HG03469 (cell line): ENCODE measurements at regions not wholly inside any gene's neighbourhood (a gene's known extent, or its start where the extent isn't known, plus 50 kb on each side); places are given as distances from the start of the nearest gene placed in this dataset.

Experiments
- ATAC-seq: cut with Tn5 transposase; IDR thresholded peaks from one replicate; pipeline ENCODE4 v1.9.1; 2021; ENCODE audit warnings: mild to moderate bottlenecking, moderate library complexity, moderate number of reproducible peaks; ENCODE audit not compliant: unreplicated experiment

GRCh38 chr14:81829447-81829846 lies 295.8 kb upstream of the SEL1L start:
- ATAC-seq = no peak

DNA sequence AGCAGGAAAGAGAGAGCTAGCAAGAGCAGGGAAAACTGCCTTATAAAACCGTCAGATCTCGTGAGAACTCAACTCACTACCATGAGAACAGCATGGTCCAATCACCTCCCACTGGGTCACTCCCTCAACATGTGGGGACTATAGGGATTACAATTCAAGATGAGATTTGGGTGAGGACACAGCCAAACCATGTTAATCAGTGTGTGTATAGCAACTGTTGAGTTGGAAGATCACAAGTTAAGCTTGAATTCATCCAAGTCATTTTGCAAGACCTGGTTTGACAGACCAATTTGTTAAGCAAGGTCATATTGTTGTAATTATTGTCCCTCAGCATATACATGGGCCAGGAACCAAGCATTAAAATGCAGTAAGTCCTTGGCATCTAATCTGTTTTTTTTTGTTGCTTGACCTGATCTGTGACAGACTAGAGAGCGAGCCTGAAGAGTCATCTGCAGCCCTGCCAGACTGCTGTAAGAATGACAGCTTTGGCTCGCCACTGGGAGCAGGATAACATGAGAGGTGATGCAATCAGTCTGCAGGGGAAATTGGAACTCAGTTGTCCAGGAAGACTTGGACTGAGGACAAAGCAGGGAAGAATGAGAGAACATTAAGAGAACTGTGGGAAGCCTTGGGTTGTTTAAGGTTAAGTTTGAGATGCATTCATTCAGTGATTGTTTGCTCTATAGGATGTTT lies 297.6 kb upstream of the SEL1L start:
- ATAC-seq = no peak

DNA sequence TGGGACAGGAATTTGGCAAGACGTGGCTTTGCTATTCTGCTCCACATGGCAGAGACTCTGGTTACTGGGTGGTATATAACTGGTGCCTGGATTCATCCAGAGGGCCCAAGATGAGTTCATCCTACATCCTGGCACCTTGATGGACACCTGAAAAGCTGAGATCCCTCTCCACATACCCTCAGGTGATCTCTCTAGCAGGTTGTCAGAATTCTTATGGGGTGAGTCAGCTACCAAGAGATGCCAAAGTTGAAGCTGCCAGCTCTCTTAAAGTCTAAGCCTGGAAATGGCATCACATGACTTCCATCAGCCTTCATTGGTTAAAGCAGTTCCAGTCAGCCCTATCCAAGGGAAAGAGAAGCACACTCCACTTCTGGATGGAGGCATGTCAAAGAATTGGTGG lies 300.7 kb upstream of the SEL1L start:
- ATAC-seq = no peak

DNA sequence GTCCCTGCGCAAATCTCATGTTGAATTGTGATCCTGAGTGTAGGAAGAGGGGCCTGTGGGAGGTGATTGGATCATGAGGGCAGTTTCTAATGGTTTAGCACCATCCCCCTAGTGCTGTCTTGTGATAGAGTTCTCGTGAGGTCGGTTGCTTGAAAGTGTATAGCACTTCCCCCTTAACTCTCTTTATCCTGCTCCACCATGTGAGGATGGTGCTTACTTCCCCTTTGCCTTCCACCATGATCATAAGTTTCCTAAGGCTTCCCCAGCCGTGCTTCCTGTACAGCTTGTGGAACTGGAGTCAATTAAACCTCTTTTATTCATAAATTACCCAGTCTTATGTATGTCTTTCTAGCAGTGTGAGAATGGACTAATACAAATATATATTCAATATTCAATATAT lies 303.7 kb upstream of the SEL1L start:
- no peak for ATAC-seq

GRCh38 chr14:81839056-81839455 lies 305.4 kb upstream of the SEL1L start:
- ATAC-seq = no peak

GRCh38 chr14:81841346-81841745 lies 307.7 kb upstream of the SEL1L start:
- no peak for ATAC-seq

DNA sequence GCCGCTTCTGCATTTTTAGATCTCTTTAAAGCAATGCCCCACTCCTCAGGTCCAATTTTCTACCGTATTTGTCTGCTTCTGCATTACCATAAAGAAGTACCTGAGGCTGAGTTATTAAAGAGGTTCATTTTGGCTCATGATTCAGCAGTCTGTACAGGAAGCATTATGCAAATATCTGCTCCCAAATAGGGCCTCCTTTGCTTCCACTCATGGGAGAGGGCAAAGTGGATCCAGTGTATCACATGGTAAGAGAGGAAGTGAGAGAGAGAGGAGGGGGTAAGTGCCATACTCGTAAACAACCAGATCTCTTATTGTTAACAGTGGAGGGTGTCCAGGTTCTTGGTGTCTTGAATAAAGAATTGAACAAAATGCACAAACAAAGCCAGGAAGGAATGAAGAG lies 316.1 kb upstream of the SEL1L start:
- ATAC-seq = peak; percentile 46

GRCh38 chr14:81855007-81855406 lies 321.4 kb upstream of the SEL1L start:
- no peak for ATAC-seq

- no peak for ATAC-seq
Measured at GRCh38 chr14:81859046-81859445, 325.4 kb upstream of the SEL1L start.

GRCh38 chr14:81868172-81868571 lies 334.5 kb upstream of the SEL1L start:
- ATAC-seq = no peak

DNA sequence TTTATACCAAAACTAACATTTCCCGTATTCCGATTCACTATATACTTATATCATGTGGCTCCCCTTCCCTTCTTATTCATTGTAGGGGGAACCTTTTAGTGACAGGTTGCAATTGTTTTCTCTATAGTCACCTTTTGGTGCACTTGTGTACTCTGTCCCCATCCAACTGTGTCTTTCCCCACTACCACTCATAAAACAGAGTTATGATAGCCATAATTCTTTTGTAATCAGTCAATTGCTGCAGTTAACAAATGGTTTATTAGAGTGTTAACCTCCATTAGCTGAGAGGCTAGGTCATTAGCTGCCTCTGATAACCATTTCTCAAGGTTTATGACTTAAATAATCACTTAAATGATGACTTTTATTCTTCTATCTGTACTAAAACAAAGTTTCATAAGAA lies 338.1 kb upstream of the SEL1L start:
- no peak for ATAC-seq

GRCh38 chr14:81884382-81884781 lies 350.7 kb upstream of the SEL1L start:
- no peak for ATAC-seq

DNA sequence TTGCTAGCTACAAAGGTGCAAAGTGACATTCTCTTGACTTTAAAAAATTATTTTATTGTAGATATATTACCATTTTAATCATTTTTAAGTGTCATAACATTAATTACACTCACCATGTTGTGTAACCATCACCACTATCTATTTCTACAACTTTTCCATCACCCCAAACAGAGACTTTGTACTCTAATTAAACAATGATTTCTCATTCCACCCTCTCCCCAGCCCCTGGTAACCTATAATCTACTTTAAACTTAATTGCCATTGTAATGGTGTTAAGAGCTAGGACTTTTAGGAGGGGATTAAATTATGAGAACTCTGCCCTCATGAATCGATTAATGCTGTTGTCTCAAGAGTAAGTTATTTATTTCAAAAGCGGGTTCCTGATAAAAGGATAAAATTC lies 352.9 kb upstream of the SEL1L start:
- ATAC-seq = no peak

GRCh38 chr14:81889529-81889928 lies 355.9 kb upstream of the SEL1L start:
- no peak for ATAC-seq

GRCh38 chr14:81890020-81890419 lies 356.4 kb upstream of the SEL1L start:
- ATAC-seq = no peak

GRCh38 chr14:81903477-81903876 lies 369.8 kb upstream of the SEL1L start:
- no peak for ATAC-seq

- ATAC-seq = no peak
Measured at GRCh38 chr14:81927070-81927469, 393.4 kb upstream of the SEL1L start.

- ATAC-seq = no peak
Measured at GRCh38 chr14:81931828-81932227, 398.2 kb upstream of the SEL1L start.

GRCh38 chr14:81936348-81936747 lies 402.7 kb upstream of the SEL1L start:
- ATAC-seq = no peak

DNA sequence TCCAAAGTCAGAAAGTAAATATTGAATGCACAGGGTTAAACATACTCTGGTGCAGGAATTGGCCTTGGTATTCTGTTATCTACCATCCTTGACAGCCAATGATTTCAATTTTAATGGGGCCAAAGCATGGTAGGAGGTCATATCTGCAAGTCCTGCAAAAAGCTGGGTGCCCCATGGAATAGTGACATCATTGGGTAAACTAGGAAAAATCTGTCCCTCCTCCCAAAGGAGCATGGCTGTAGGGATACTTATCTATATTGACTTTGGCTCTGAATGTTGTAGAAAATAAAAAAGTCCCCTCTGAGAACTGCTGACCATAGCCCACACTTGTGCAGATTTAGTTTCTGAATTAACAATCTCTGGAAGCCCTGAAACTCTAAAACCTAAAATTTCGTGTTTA lies 403.2 kb upstream of the SEL1L start:
- ATAC-seq = no peak

- ATAC-seq = no peak
Measured at GRCh38 chr14:81938341-81938740, 404.7 kb upstream of the SEL1L start.

DNA sequence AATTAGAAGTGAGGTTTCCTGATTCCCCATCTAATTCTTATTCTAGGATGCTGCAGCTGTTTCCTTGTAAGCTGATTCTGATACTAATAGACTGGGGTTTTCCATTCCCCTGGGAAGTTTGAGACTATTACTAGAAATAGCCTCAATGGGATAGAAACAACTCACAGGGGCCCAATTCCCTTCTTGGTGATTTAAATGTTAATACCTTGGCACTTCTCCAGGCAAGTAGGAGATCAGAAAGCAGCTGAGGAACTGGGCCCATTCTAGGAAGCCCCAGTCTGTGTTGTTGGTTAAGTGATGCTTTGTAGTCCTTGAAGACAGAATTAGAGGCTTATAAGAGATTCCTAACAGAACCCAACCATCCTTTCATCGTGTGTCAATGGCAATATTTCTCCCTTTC lies 407.0 kb upstream of the SEL1L start:
- ATAC-seq = no peak

DNA sequence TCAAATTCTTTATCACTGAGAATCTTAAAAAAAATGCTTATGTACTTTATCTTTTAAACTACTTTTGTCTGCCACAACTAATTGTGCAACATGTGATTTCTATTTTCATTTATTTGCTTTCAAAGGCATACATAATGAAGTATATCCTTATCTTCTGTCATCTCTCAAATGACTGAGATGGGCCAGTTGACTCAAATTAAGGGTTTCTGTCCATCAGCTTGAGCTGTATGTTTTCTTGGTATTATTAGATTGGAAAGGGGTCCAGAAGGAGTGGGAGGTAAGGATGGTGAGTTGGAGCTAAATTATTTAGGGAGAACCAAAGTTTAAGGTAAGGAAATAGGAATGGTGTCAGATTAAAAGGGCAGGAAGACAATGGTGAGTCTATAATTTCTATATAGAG lies 408.4 kb upstream of the SEL1L start:
- no peak for ATAC-seq
